ENCODE measurements at regions not wholly inside any gene's neighbourhood (a gene's known extent, or its start where the extent isn't known, plus 50 kb on each side); places are given as distances from the start of the nearest gene placed in this dataset.
"Not testable (repeated sequence)": the region's sequence is repeated elsewhere in the genome, so short reads cannot be mapped to it uniquely, and the experiment has no call there.

DNA sequence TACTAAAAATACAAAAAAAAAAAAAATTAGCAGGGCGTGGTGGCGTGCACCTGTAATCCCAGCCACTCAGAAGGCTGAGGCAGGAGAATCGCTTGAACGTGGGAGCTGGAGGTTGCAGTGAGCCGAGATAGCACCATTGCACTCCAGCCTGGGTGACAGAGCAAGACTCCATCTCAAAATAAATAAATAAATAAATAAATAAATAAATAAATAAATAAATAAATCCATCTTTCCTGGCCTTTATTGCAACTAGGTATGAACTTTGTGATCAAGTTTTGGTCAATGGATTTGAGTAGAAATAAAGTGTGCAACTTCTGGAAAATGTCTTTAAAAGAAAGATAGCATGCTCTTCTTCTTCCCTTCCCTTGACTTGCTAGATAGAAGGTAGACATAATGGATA, 69.6 kb upstream of the LRFN2 start:
- H3K4me3 Mint-ChIP-seq; H3K27ac Mint-ChIP-seq; ATAC-seq (ENCODE audit: low read depth in 2 of 2); H3K4me1 Mint-ChIP-seq; H3K36me3 Mint-ChIP-seq; DNase-seq; H3K9me3 Mint-ChIP-seq; H3K27me3 Mint-ChIP-seq: not testable (repeated sequence)

DNA sequence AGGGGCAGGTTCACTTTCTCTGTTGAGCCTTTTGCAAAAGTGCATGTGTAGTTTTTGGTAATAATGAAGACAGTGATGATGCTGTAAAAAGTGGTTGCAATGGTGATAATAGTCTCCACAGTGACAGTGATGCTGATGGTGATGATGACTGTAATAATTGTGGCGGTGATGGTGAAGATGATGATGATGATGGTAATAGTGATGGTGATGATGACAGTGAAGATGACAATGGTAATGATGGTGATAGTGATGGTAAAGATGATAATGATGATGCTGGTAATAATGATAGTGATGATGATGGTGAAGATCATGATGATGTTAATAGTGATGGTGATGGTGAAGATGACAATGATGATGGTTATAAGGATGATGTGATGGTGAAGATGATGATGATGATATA, 67.7 kb upstream of the LRFN2 start:
- DNase-seq = no peak
- no peak for ATAC-seq (ENCODE audit: low read depth in 2 of 2)
- H3K36me3 Mint-ChIP-seq = no peaks in the 10 kb centered on the region
- no peaks in the 10 kb centered on the region for H3K9me3 Mint-ChIP-seq
- no peak overlapping the region for H3K4me3 Mint-ChIP-seq
- no peaks in the 10 kb centered on the region for H3K4me1 Mint-ChIP-seq
- H3K27ac Mint-ChIP-seq = no peak overlapping the region
- no peaks in the 10 kb centered on the region for H3K27me3 Mint-ChIP-seq

DNA sequence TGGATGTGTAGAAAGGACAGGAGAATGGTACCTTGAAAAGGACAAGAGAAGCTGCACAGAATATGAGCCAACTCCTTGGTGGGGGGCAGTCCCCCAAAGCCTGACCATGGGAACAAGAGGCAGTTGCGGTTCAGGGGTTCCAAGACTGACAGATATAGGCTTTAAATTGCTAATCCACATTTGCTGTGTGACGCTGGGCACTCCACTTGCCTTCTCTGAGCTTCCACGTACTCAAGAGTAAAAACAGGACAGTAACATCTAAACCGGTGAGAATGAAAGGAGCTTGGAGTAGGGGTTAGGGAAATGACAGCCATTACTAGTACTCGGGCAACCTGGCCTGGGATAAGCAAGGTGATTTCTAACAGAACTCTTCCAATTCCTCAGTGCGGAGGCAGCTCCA, 57.9 kb upstream of the LRFN2 start:
- peak overlapping the region in 1 of 6 donors; percentile 39 for H3K27ac Mint-ChIP-seq
- no peak overlapping the region for H3K4me3 Mint-ChIP-seq
- peaks cover 0 to 4% (median 0%) of the 10 kb centered on the region in 7 donors for H3K9me3 Mint-ChIP-seq
- H3K27me3 Mint-ChIP-seq = peaks cover 4 to 18% (median 5%) of the 10 kb centered on the region in 3 donors
- no peaks in the 10 kb centered on the region for H3K36me3 Mint-ChIP-seq
- DNase-seq = no peak
- peaks cover 0 to 5% (median 0%) of the 10 kb centered on the region in 3 donors for H3K4me1 Mint-ChIP-seq
- no peak for ATAC-seq (ENCODE audit: low read depth in 2 of 2)

- H3K36me3 Mint-ChIP-seq = no peaks in the 10 kb centered on the region
- no peak for DNase-seq
- H3K9me3 Mint-ChIP-seq = peaks cover 0 to 4% (median 0%) of the 10 kb centered on the region in 7 donors
- H3K4me3 Mint-ChIP-seq = no peak overlapping the region
- peaks cover 0 to 5% (median 0%) of the 10 kb centered on the region in 3 donors for H3K4me1 Mint-ChIP-seq
- H3K27ac Mint-ChIP-seq = no peak overlapping the region
- no peak for ATAC-seq (ENCODE audit: low read depth in 2 of 2)
- peaks cover 5 to 18% (median 9%) of the 10 kb centered on the region in 3 donors for H3K27me3 Mint-ChIP-seq
Observed at GRCh38 chr6:40642837-40643236, 55.7 kb upstream of the LRFN2 start.

DNA sequence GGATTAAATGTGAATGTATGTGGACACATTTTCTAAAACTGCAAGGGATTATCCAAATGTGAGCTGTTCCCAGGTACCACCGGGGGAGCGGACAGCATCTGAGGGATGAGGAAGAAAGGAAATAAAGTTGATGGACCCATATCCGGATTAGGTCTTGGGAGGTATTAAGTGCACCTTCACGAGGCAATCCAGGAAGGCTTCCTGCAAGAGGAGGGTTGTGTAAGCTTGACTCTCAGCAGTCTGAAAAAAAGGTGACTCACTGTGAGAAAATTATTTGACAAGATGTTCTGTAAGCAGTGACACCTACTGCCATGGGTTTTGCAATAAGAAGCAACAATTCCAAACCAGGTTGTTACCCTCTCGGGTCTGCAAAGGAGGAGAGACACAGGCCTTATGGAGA, 55.0 kb upstream of the LRFN2 start:
- ATAC-seq (ENCODE audit: low read depth in 2 of 2) = no peak

DNA sequence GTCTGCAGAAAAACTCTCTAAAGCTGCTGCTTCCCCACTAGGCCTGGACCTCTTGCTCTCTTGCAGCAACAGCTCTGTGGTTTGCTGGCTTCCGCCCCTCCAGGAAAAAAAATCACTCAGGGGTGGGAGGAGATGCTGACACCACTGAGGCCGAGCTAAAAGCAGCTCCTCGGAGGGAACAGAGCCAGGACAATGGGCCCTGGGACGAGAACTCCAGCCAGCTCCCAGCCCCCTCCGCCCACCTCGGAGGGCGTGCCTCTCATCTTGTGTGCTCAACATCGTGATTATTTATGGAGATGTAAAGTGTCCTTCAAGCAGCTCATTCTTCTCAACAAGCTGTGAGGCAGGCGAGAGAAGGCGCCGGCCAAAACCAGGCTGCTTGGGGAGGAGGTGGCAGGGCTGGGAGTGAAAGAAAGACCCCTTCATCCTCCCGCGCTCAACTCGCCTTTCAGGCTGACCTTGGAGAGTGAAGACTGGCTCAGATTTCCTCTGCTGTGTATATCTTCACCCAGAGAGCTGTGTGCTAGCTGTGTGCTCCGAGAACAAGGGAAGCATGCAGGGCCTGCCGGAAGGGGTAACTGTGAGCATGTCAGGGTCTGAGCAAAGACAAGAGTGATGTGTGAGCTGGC, 53.5 kb upstream of the LRFN2 start:
- H3K9me3 Mint-ChIP-seq = peaks cover 0 to 4% (median 0%) of the 10 kb centered on the region in 7 donors
- no peak overlapping the region for H3K4me3 Mint-ChIP-seq
- peaks cover 0 to 5% (median 0%) of the 10 kb centered on the region in 3 donors for H3K4me1 Mint-ChIP-seq
- DNase-seq (no peak), ATAC-seq (ENCODE audit: low read depth in 2 of 2) (no peak)
- H3K36me3 Mint-ChIP-seq = no peaks in the 10 kb centered on the region
- peak overlapping the region in 1 of 6 donors; percentile 84 for H3K27ac Mint-ChIP-seq
- H3K27me3 Mint-ChIP-seq = peaks cover 5 to 18% (median 5%) of the 10 kb centered on the region in 3 donors

More for the DNA sequence above, 55.0 kb upstream of the LRFN2 start:
- Mint-ChIP-seq H3K27me3 (peaks cover 5 to 18% (median 5%) of the 10 kb centered on the region in 3 donors), H3K27ac (no peak overlapping the region), H3K4me1 (peaks cover 0 to 5% (median 0%) of the 10 kb centered on the region in 3 donors), H3K9me3 (peaks cover 0 to 4% (median 0%) of the 10 kb centered on the region in 7 donors), H3K4me3 (no peak overlapping the region), H3K36me3 (no peaks in the 10 kb centered on the region)
- no peak for DNase-seq
